HL-60 (cell line): ENCODE measurements at regions not wholly inside any gene's neighbourhood (a gene's known extent, or its start where the extent isn't known, plus 50 kb on each side); places are given as distances from the start of the nearest gene placed in this dataset.

Source experiments
- GABPA ChIP-seq: IDR thresholded peaks from 2 replicates; pipeline ENCODE4 v1.6.1; 2012; ENCODE audit warnings: low read depth
- POLR2AphosphoS5 ChIP-seq: IDR thresholded peaks from 2 replicates; pipeline ENCODE4 v1.6.1; 2012; ENCODE audit warnings: low read depth
- TF ChIP-seq, protein P1 (sequence below): IDR thresholded peaks from one replicate; pipeline ENCODE4 v1.5.1; 2011; ENCODE audit warnings: low read length, control low read depth, inconsistent platforms; ENCODE audit not compliant: insufficient read depth
- TF ChIP-seq, protein P2 (sequence below): IDR thresholded peaks from 2 replicates; pipeline ENCODE4 v1.6.1; 2012; ENCODE audit warnings: low read depth; ENCODE audit not compliant: insufficient replicate concordance

DNA sequence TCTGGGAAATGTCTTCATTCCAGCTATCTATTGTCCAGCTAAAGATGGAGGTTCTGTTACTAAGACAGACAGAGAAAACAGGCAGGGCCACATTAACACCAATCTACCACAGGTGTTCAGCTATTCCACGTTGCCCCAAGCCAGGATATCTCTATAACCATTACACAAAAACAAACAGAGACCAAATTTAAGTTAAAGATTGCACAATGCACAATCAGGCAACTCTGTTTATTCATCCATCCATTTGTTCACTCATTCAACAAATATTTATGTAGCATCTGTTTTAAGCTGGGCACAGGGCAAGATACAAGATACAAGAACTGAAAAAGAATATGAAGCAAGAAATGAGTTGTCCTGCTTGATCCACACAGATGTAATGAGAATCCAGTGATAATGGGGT is 629.0 kb downstream of the MED13L start:
- TF ChIP-seq POLR2AphosphoS5 = no peak
- TF ChIP-seq, protein P1, sequence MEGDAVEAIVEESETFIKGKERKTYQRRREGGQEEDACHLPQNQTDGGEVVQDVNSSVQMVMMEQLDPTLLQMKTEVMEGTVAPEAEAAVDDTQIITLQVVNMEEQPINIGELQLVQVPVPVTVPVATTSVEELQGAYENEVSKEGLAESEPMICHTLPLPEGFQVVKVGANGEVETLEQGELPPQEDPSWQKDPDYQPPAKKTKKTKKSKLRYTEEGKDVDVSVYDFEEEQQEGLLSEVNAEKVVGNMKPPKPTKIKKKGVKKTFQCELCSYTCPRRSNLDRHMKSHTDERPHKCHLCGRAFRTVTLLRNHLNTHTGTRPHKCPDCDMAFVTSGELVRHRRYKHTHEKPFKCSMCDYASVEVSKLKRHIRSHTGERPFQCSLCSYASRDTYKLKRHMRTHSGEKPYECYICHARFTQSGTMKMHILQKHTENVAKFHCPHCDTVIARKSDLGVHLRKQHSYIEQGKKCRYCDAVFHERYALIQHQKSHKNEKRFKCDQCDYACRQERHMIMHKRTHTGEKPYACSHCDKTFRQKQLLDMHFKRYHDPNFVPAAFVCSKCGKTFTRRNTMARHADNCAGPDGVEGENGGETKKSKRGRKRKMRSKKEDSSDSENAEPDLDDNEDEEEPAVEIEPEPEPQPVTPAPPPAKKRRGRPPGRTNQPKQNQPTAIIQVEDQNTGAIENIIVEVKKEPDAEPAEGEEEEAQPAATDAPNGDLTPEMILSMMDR = no peak
- TF ChIP-seq GABPA = no peak
- TF ChIP-seq, protein P2, sequence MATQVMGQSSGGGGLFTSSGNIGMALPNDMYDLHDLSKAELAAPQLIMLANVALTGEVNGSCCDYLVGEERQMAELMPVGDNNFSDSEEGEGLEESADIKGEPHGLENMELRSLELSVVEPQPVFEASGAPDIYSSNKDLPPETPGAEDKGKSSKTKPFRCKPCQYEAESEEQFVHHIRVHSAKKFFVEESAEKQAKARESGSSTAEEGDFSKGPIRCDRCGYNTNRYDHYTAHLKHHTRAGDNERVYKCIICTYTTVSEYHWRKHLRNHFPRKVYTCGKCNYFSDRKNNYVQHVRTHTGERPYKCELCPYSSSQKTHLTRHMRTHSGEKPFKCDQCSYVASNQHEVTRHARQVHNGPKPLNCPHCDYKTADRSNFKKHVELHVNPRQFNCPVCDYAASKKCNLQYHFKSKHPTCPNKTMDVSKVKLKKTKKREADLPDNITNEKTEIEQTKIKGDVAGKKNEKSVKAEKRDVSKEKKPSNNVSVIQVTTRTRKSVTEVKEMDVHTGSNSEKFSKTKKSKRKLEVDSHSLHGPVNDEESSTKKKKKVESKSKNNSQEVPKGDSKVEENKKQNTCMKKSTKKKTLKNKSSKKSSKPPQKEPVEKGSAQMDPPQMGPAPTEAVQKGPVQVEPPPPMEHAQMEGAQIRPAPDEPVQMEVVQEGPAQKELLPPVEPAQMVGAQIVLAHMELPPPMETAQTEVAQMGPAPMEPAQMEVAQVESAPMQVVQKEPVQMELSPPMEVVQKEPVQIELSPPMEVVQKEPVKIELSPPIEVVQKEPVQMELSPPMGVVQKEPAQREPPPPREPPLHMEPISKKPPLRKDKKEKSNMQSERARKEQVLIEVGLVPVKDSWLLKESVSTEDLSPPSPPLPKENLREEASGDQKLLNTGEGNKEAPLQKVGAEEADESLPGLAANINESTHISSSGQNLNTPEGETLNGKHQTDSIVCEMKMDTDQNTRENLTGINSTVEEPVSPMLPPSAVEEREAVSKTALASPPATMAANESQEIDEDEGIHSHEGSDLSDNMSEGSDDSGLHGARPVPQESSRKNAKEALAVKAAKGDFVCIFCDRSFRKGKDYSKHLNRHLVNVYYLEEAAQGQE = no peak
